ENCODE measurements at regions not wholly inside any gene's neighbourhood (a gene's known extent, or its start where the extent isn't known, plus 50 kb on each side); places are given as distances from the start of the nearest gene placed in this dataset.

GRCh38 chr1:170415710-170416372 lies 116.1 kb upstream of the GORAB start:
- H4K91ac ChIP-seq (replicated peaks; ENCODE audit: insufficient read length, low read length): no peak overlapping the region
- H2BK5ac ChIP-seq (ENCODE audit: low read depth, low read length): no peak overlapping the region
- no peaks in the 10 kb centered on the region for H3K27me3 ChIP-seq (replicated peaks in 1 of 4; ENCODE audit: control insufficient read depth in 3 of 4, extremely low read depth in 1 of 4, insufficient read depth in 3 of 4, low read length in 3 of 4)
- POLR2A ChIA-PET (ENCODE audit: partially characterized antibody): no interaction called here
- no peak for TF ChIP-seq JUND (IDR thresholded peaks at IDR 0.05; ENCODE audit: low read length)
- TF ChIP-seq KDM5A (IDR thresholded peaks at IDR 0.05; ENCODE audit: low read length): no peak
- TF ChIP-seq TAF1 (IDR thresholded peaks at IDR 0.05; ENCODE audit: low read depth, low read length): no peak
- no peak for TF ChIP-seq SP1 (IDR thresholded peaks at IDR 0.05; ENCODE audit: low read depth, low read length)
- no peak for TF ChIP-seq CEBPB (IDR thresholded peaks at IDR 0.05; ENCODE audit: low read depth, low read length)
- no peak for TF ChIP-seq CHD1 (IDR thresholded peaks at IDR 0.05; ENCODE audit: low read depth, low read length)
- no peak for TF ChIP-seq CHD2 (IDR thresholded peaks at IDR 0.05; ENCODE audit: low read length)
- no peak for TF ChIP-seq ZNF274 (IDR thresholded peaks at IDR 0.05; ENCODE audit: borderline replicate concordance, extremely low read depth, low read length)
- no peak for TF ChIP-seq GABPA (IDR thresholded peaks at IDR 0.05; ENCODE audit: borderline replicate concordance, insufficient read depth, low read length)
- TF ChIP-seq CBX5 (IDR thresholded peaks at IDR 0.05; ENCODE audit: low read depth, low read length): no peak
- no peak for TF ChIP-seq POLR2A (IDR thresholded peaks at IDR 0.05; ENCODE audit: control extremely low read depth in 1 of 2, low read depth in 2 of 2, low read length in 2 of 2)
- TF ChIP-seq SIN3A (conservative IDR thresholded peaks at IDR 0.05 in 1 of 2, IDR thresholded peaks at IDR 0.05 in 1 of 2; ENCODE audit: low read depth in 1 of 2, low read length in 2 of 2): no peak
- no peak for TF ChIP-seq FOSL1 (IDR thresholded peaks at IDR 0.05; ENCODE audit: insufficient read depth, low read depth, low read length)
- no peak for TF ChIP-seq NANOG (IDR thresholded peaks at IDR 0.05; ENCODE audit: insufficient read depth, low read depth, low read length, poor library complexity, severe bottlenecking)
- TF ChIP-seq BCL11A (IDR thresholded peaks at IDR 0.05; ENCODE audit: low read depth in 2 of 2, low read length in 2 of 2): no peak
- no peak for TF ChIP-seq RFX5 (IDR thresholded peaks at IDR 0.05; ENCODE audit: borderline replicate concordance, low read depth, low read length)
- no peaks in the 10 kb centered on the region for H3K79me1 ChIP-seq (ENCODE audit: low read depth, low read length)
- no peaks in the 10 kb centered on the region for H4K20me1 ChIP-seq (replicated peaks in 1 of 2; ENCODE audit: control insufficient read depth in 1 of 2, insufficient read depth in 2 of 2, low read length in 2 of 2)
- H3K9ac ChIP-seq (replicated peaks in 1 of 4; ENCODE audit: extremely low read depth in 1 of 4, low read depth in 3 of 4, low read length in 3 of 4): no peak overlapping the region
- H3K4me3 ChIP-seq (ENCODE audit: extremely low read depth in 1 of 4, insufficient read depth in 2 of 4, low read depth in 3 of 4, low read length in 4 of 4): no peak overlapping the region
- no peaks in the 10 kb centered on the region for H3K23me2 ChIP-seq (ENCODE audit: low read depth, low read length)
- 78% methylated on average over 4 of the region's 4 CpGs; no CpG with 5 or more reads in 1 of the 2 experiments for WGBS, 2 experiments (ENCODE audit: extremely low coverage in 1 of 2, insufficient coverage in 1 of 2, insufficient read length in 1 of 2, insufficient replicate concordance in 2 of 2, low coverage in 1 of 2, low lambda C conversion rate in 2 of 2, missing lambda C conversion rate in 1 of 2)
- no peak overlapping the region for H3K23ac ChIP-seq (ENCODE audit: insufficient read length)
- no peaks in the 10 kb centered on the region for H3K36me3 ChIP-seq (ENCODE audit: control insufficient read depth in 2 of 4, insufficient read depth in 4 of 4, low read length in 3 of 4)
- H3K79me2 ChIP-seq (ENCODE audit: control insufficient read depth in 1 of 2, insufficient read depth in 2 of 2, low read length in 2 of 2): no peaks in the 10 kb centered on the region
- CTCF ChIA-PET (ENCODE audit: partially characterized antibody): no interaction called here
- H3K9me3 ChIP-seq (ENCODE audit: insufficient read depth in 2 of 2, low read depth in 1 of 2, low read length in 1 of 2): peaks cover 0 to 2% of the 10 kb centered on the region in 2 experiments; a peak in 1 of 4 replicates
- DNase-seq (ENCODE audit: low read depth in 1 of 2, low spot score in 2 of 2) (no peak), FAIRE-seq (no peak)
- H2BK12ac ChIP-seq (ENCODE audit: low read depth, low read length): no peak overlapping the region
- H4K8ac ChIP-seq (ENCODE audit: extremely low read depth, insufficient read depth, low read length): no peak overlapping the region
- H2AK5ac ChIP-seq (ENCODE audit: low read depth, low read length): no peak overlapping the region
- no peak overlapping the region for H3K14ac ChIP-seq (ENCODE audit: insufficient read length)
- no peak overlapping the region for H2BK120ac ChIP-seq (replicated peaks; ENCODE audit: low read depth, low read length)
- H3K27ac ChIP-seq (ENCODE audit: low read depth, low read length): no peak overlapping the region
- no peak overlapping the region for H4K5ac ChIP-seq (ENCODE audit: insufficient read length, low read depth, low read length)
- no peak overlapping the region for H3K4ac ChIP-seq (replicated peaks; ENCODE audit: insufficient read length, low read depth, low read length)
- H3K56ac ChIP-seq (replicated peaks; ENCODE audit: insufficient read length, low read depth, low read length): no peak overlapping the region
- H3K4me1 ChIP-seq (replicated peaks in 1 of 4; ENCODE audit: control insufficient read depth in 3 of 4, insufficient read depth in 4 of 4, low read length in 3 of 4): no peaks in the 10 kb centered on the region
- no peak overlapping the region for H2AFZ ChIP-seq (ENCODE audit: low read length)
- H3K4me2 ChIP-seq (ENCODE audit: insufficient read depth in 1 of 2, low read depth in 2 of 2, low read length in 2 of 2): no peak overlapping the region
- no peak overlapping the region for H3K18ac ChIP-seq (ENCODE audit: extremely low read depth, low read length)
- H2BK20ac ChIP-seq (ENCODE audit: low read length): no peak overlapping the region
- H2BK15ac ChIP-seq (ENCODE audit: low read length): no peak overlapping the region

Measured in H1 (cell line).